Activated T-cell treated with anti-CD3 and anti-CD28 coated beads, Interleukin-2, amount 50 U/mL, for 48 hours (primary cell): ENCODE measurements at regions not wholly inside any gene's neighbourhood (a gene's known extent, or its start where the extent isn't known, plus 50 kb on each side); places are given as distances from the start of the nearest gene placed in this dataset.

Experiments
- DNase-seq, 2 experiments: peaks; one replicate each; pipeline ENCODE4 v3.0.0-alpha.2; 2020

- no peak for DNase-seq
These were observed 66.9 kb upstream of the SFMBT2 start for GRCh38 chr10:7477538-7478334.

GRCh38 chr10:7475939-7476338, 65.1 kb upstream of the SFMBT2 start:
- no peak for DNase-seq

- no peak for DNase-seq
These were observed 64.4 kb upstream of the SFMBT2 start for GRCh38 chr10:7475046-7475911.

GRCh38 chr10:7474388-7474787, 63.6 kb upstream of the SFMBT2 start:
- DNase-seq: no peak

- DNase-seq: no peak
These were observed 62.6 kb upstream of the SFMBT2 start for GRCh38 chr10:7473474-7473873.

GRCh38 chr10:7471720-7472367, 61.0 kb upstream of the SFMBT2 start:
- no peak for DNase-seq

- no peak for DNase-seq
These were observed 59.5 kb upstream of the SFMBT2 start for GRCh38 chr10:7470371-7470770.

- DNase-seq: no peak
These were observed 56.3 kb upstream of the SFMBT2 start for GRCh38 chr10:7467031-7467667.

- no peak for DNase-seq
These were observed 53.9 kb upstream of the SFMBT2 start for GRCh38 chr10:7464691-7465090.
